A549 (cell line): ENCODE measurements at regions not wholly inside any gene's neighbourhood (a gene's known extent, or its start where the extent isn't known, plus 50 kb on each side); places are given as distances from the start of the nearest gene placed in this dataset.

Source experiments
- ATAC-seq, 2 experiments: fragments of 200-7000 bp in 1 of 2; fragments of >200 bp in 1 of 2; cut with Nextera tagmentation in 1 of 2; cut with Tn5 transposase in 1 of 2; 3 replicates each; pipeline versions ENCODE4 v1.8.0 to v1.9.1; 2018 to 2020; ENCODE audit warnings: mild to moderate bottlenecking in 1 of 2, moderate library complexity in 1 of 2
- CTCF ChIA-PET: fragments of 300-600 bp; sonication (Branson Sonifier 250); formaldehyde crosslinking; extraction: SDS; loops from one replicate; lab custom pipeline; 2021; ENCODE audit warnings: antibody characterized with exemption, inconsistent platforms; lab: Yijun Ruan, JAX
- POLR2A ChIA-PET: fragments of 350-600 bp; formaldehyde crosslinking; extraction: SDS; loops from one replicate; lab custom pipeline; 2021; ENCODE audit warnings: antibody characterized with exemption, inconsistent platforms; lab: Yijun Ruan, JAX
- DNase-seq, 2 experiments: peaks; one replicate each; pipeline versions ENCODE4 v3.0.0 to v3.0.0-alpha.2; 2011 to 2016; ENCODE audit warnings: low read depth in 1 of 2, low spot score in 1 of 2
- FAIRE-seq: peaks from 2 replicates; lab custom pipeline; 2011; peaks lifted over from hg19 to GRCh38; lab: Jason Lieb, UNC
- H3K27ac ChIP-seq, 2 experiments: fragments of >200 bp; sonication (Bioruptor Twin); formaldehyde crosslinking; 3 replicates each; pipeline ENCODE4 v1.5.1; 2016 to 2017
- H3K4me1 ChIP-seq: fragments of >200 bp; sonication (Bioruptor Twin); formaldehyde crosslinking; 3 replicates; pipeline ENCODE4 v1.6.1; 2016
- H3K4me2 ChIP-seq: fragments of >200 bp; sonication (Bioruptor Twin); formaldehyde crosslinking; 3 replicates; pipeline ENCODE4 v1.6.1; 2016
- H3K4me3 ChIP-seq: fragments of >200 bp; sonication (Bioruptor Twin); formaldehyde crosslinking; 3 replicates; pipeline ENCODE4 v1.5.1; 2016
- H3K9me3 ChIP-seq: fragments of >200 bp; sonication (Bioruptor Twin); formaldehyde crosslinking; 3 replicates; pipeline ENCODE4 v1.6.1; 2016
- BHLHE40 ChIP-seq: IDR thresholded peaks from 2 replicates; pipeline ENCODE4 v1.6.1; 2012; ENCODE audit warnings: low read depth, low read length, inconsistent platforms
- CEBPB ChIP-seq, 2 experiments: fragments of >200 bp in 1 of 2; sonication (Bioruptor Twin) in 1 of 2; formaldehyde crosslinking in 1 of 2; IDR thresholded peaks; 2 replicates each; pipeline ENCODE4 v1.6.1; 2012 to 2016
- CHD2 ChIP-seq: fragments of 150-350 bp; IDR thresholded peaks from 2 replicates; pipeline ENCODE4 v1.6.1; 2014; ENCODE audit warnings: low read length; ENCODE audit not compliant: partially characterized antibody
- CTCF ChIP-seq: fragments of >200 bp; sonication (Bioruptor Twin); formaldehyde crosslinking; IDR thresholded peaks from 3 replicates; pipeline ENCODE4 v1.5.1; 2016
- EHF ChIP-seq: fragments of 250-450 bp; sonication (Bioruptor Pico); IDR thresholded peaks from 2 replicates; pipeline ENCODE4 v1.5.0; 2020; ENCODE audit warnings: mild to moderate bottlenecking
- EHMT2 ChIP-seq: fragments of 200-600 bp; sonication (generic); IDR thresholded peaks from 2 replicates; pipeline ENCODE4 v1.6.1; 2016; ENCODE audit warnings: antibody characterized with exemption, low read depth, mild to moderate bottlenecking, moderate library complexity
- ELK1 ChIP-seq: fragments of 150-350 bp; IDR thresholded peaks from 2 replicates; pipeline ENCODE4 v1.6.1; 2014; ENCODE audit warnings: low read depth, mild to moderate bottlenecking, low read length
- EP300 ChIP-seq, 2 experiments: fragments of >200 bp; sonication (Bioruptor Twin); formaldehyde crosslinking; IDR thresholded peaks; 2 replicates in 1 of 2; 3 replicates in 1 of 2; pipeline ENCODE4 v1.6.1; 2016 to 2017
- FOSL2 ChIP-seq, 2 experiments: fragments of 450-650 bp in 1 of 2; fragments of >200 bp in 1 of 2; sonication (Bioruptor Twin) in 1 of 2; formaldehyde crosslinking; IDR thresholded peaks; 2 replicates each; pipeline versions ENCODE4 v1.5.0 to v1.6.1; 2016 to 2020; ENCODE audit warnings: mild to moderate bottlenecking in 1 of 2, moderate library complexity in 1 of 2
- FOXS1 ChIP-seq: fragments of 250-450 bp; sonication (Bioruptor Pico); IDR thresholded peaks from 2 replicates; pipeline ENCODE4 v1.5.0; 2020; ENCODE audit warnings: mild to moderate bottlenecking, moderate library complexity
- HDAC2 ChIP-seq: fragments of 200-600 bp; sonication (generic); IDR thresholded peaks from 2 replicates; pipeline ENCODE4 v1.6.1; 2016
- HMGXB4 ChIP-seq: fragments of 250-450 bp; sonication (Bioruptor Pico); IDR thresholded peaks from 2 replicates; pipeline ENCODE4 v1.5.0; 2021; ENCODE audit warnings: mild to moderate bottlenecking, moderate library complexity, borderline replicate concordance
- HOXA7 ChIP-seq: fragments of 250-450 bp; sonication (Bioruptor Pico); IDR thresholded peaks from 2 replicates; pipeline ENCODE4 v1.5.0; 2020; ENCODE audit warnings: mild to moderate bottlenecking, moderate library complexity
- JUN ChIP-seq, 2 experiments: fragments of >200 bp; sonication (Bioruptor Twin); formaldehyde crosslinking; IDR thresholded peaks; 2 replicates in 1 of 2; 3 replicates in 1 of 2; pipeline ENCODE4 v1.6.1; 2016 to 2017
- KDM1A ChIP-seq: fragments of 200-600 bp; sonication (generic); IDR thresholded peaks from 2 replicates; pipeline ENCODE4 v1.6.1; 2016; ENCODE audit warnings: low read depth, mild to moderate bottlenecking
- MAFK ChIP-seq: fragments of 450-650 bp; IDR thresholded peaks from 2 replicates; pipeline ENCODE4 v1.6.1; 2014; ENCODE audit not compliant: partially characterized antibody
- MAX ChIP-seq: IDR thresholded peaks from 2 replicates; pipeline ENCODE4 v1.6.1; 2012
- MYC ChIP-seq: IDR thresholded peaks from 2 replicates; pipeline ENCODE4 v1.6.1; 2012; ENCODE audit warnings: mild to moderate bottlenecking, inconsistent platforms, low read length, improper control_type of control experiment, borderline replicate concordance
- NR3C1 ChIP-seq: fragments of >200 bp; sonication (Bioruptor Twin); formaldehyde crosslinking; IDR thresholded peaks from 3 replicates; pipeline ENCODE4 v1.6.1; 2017
- POLR2AphosphoS2 ChIP-seq: conservative IDR thresholded peaks from 2 replicates; pipeline ENCODE4 v1.6.1; 2012; ENCODE audit warnings: low read length, improper control_type of control experiment, inconsistent platforms
- RARB ChIP-seq: fragments of 250-450 bp; sonication (Bioruptor Pico); IDR thresholded peaks from 2 replicates; pipeline ENCODE4 v1.8.0; 2021; ENCODE audit warnings: mild to moderate bottlenecking, moderate library complexity
- RNF2 ChIP-seq: fragments of 200-600 bp; sonication (generic); IDR thresholded peaks from 2 replicates; pipeline ENCODE4 v1.6.1; 2016; ENCODE audit warnings: low read depth, mild to moderate bottlenecking, antibody characterized with exemption, moderate library complexity, borderline replicate concordance
- SREBF2 ChIP-seq: fragments of 450-650 bp; IDR thresholded peaks from 2 replicates; pipeline ENCODE4 v1.6.1; 2014; ENCODE audit warnings: mild to moderate bottlenecking, moderate library complexity
- TFCP2L1 ChIP-seq: fragments of 250-450 bp; sonication (Bioruptor Pico); IDR thresholded peaks from 2 replicates; pipeline ENCODE4 v1.5.0; 2021; ENCODE audit warnings: mild to moderate bottlenecking
- TP53 ChIP-seq: fragments of 250-450 bp; sonication (Bioruptor Pico); IDR thresholded peaks from 2 replicates; pipeline ENCODE4 v1.5.0; 2021; ENCODE audit warnings: mild to moderate bottlenecking, moderate library complexity
- ZFP36 ChIP-seq: fragments of 450-650 bp; IDR thresholded peaks from 2 replicates; pipeline ENCODE4 v1.6.1; 2014; ENCODE audit warnings: borderline replicate concordance; ENCODE audit not compliant: partially characterized antibody
- ZSCAN20 ChIP-seq: fragments of 250-450 bp; sonication (Bioruptor Pico); IDR thresholded peaks from 2 replicates; pipeline ENCODE4 v1.8.0; 2022; ENCODE audit warnings: mild to moderate bottlenecking, moderate library complexity
- WGBS: methylation state at CpG from one replicate; pipeline ENCODE4 v1.1.6; 2017; ENCODE audit errors: missing lambda C conversion rate; 5-methylcytosine and 5-hydroxymethylcytosine counted together
- TF ChIP-seq, protein P1 (sequence below): fragments of >200 bp; sonication (Bioruptor Twin); formaldehyde crosslinking; IDR thresholded peaks from 3 replicates; pipeline ENCODE4 v1.6.1; 2016
- TF ChIP-seq, protein P2 (sequence below): fragments of >200 bp; sonication (Bioruptor Twin); formaldehyde crosslinking; IDR thresholded peaks from 2 replicates; pipeline ENCODE4 v1.6.1; 2016
- TF ChIP-seq, protein P3 (sequence below): IDR thresholded peaks from 2 replicates; pipeline ENCODE4 v1.6.1; 2012; ENCODE audit warnings: low read depth, borderline replicate concordance

- Histone ChIP-seq H3K9me3 (no peaks in the 10 kb centered on the region), H3K4me1 (no peaks in the 10 kb centered on the region), H3K4me2 (no peak overlapping the region)
- DNase-seq: no peak
- no peak for FAIRE-seq
- no peak for ATAC-seq
- no peak for TF ChIP-seq HMGXB4
- no peak for TF ChIP-seq JUN (IDR thresholded peaks at IDR 0.05)
- no peak for TF ChIP-seq TFCP2L1 (CRISPR knock-in tag)
- TF ChIP-seq, protein P1, sequence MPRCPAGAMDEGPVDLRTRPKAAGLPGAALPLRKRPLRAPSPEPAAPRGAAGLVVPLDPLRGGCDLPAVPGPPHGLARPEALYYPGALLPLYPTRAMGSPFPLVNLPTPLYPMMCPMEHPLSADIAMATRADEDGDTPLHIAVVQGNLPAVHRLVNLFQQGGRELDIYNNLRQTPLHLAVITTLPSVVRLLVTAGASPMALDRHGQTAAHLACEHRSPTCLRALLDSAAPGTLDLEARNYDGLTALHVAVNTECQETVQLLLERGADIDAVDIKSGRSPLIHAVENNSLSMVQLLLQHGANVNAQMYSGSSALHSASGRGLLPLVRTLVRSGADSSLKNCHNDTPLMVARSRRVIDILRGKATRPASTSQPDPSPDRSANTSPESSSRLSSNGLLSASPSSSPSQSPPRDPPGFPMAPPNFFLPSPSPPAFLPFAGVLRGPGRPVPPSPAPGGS: no peak
- TF ChIP-seq ZFP36: no peak
- no peak for TF ChIP-seq ZSCAN20
- TF ChIP-seq NR3C1: no peak
- no peak for TF ChIP-seq EHMT2
- no peak for TF ChIP-seq SREBF2
- no peak for TF ChIP-seq KDM1A
- no peak for TF ChIP-seq TP53 (CRISPR knock-in tag)
- no peak for TF ChIP-seq EP300 (IDR thresholded peaks at IDR 0.05)
- TF ChIP-seq HOXA7 (CRISPR knock-in tag): no peak
- TF ChIP-seq MYC: no peak
- no peak for TF ChIP-seq MAX
- TF ChIP-seq ELK1: no peak
- no peak for TF ChIP-seq MAFK
- no peak for TF ChIP-seq RARB (CRISPR knock-in tag)
- no peak for TF ChIP-seq CHD2
- no peak for TF ChIP-seq HDAC2
- TF ChIP-seq, all 56 proteins: peak for 0
- H3K4me3 ChIP-seq: no peak overlapping the region
- 51% methylated on average over 2 of the region's 2 CpGs for WGBS
- CTCF ChIA-PET: no interaction called here
- H3K27ac ChIP-seq: no peak overlapping the region
- POLR2A ChIA-PET: no interaction called here
Measured at GRCh38 chr2:183490914-183491313, 366.7 kb downstream of the NUP35 start.

DNA sequence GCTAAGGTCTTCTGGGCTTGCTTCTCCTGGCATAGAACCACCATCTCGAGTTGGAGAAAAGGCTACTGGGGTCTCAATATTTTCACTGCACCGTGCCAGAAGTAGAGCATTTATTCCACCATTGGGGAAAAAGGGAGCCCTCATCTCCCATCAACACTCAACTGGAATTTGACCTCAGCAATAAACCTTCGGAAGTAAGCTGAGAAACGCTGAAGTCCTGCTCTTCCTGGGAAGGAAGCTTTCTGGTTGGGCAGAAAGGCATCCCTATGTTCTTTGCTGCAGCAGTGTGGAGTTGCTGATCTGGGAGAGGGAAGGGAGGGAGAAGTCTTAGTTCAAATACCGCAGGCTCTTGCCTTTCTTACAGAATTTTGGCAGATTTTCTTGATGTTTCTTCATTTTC, 368.8 kb downstream of the NUP35 start:
- no peak for TF ChIP-seq FOSL2 (IDR thresholded peaks at IDR 0.05)
- no peak for TF ChIP-seq FOSL2 (CRISPR knock-in tag; IDR thresholded peaks at IDR 0.05)
- TF ChIP-seq, protein P2, sequence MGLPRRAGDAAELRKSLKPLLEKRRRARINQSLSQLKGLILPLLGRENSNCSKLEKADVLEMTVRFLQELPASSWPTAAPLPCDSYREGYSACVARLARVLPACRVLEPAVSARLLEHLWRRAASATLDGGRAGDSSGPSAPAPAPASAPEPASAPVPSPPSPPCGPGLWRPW: no peak
- TF ChIP-seq POLR2AphosphoS2: no peak
- TF ChIP-seq CTCF: no peak
- TF ChIP-seq BHLHE40: no peak
- TF ChIP-seq, protein P3, sequence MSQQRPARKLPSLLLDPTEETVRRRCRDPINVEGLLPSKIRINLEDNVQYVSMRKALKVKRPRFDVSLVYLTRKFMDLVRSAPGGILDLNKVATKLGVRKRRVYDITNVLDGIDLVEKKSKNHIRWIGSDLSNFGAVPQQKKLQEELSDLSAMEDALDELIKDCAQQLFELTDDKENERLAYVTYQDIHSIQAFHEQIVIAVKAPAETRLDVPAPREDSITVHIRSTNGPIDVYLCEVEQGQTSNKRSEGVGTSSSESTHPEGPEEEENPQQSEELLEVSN: no peak
- TF ChIP-seq FOXS1 (CRISPR knock-in tag): no peak
- TF ChIP-seq EHF (CRISPR knock-in tag): no peak
- no peak for TF ChIP-seq CEBPB (IDR thresholded peaks at IDR 0.05)
- no peak for TF ChIP-seq EP300 (IDR thresholded peaks at IDR 0.05)
- no peak for TF ChIP-seq RNF2
- no peak for TF ChIP-seq HDAC2
- Histone ChIP-seq H3K4me3 (no peak overlapping the region), H3K4me1 (no peaks in the 10 kb centered on the region), H3K9me3 (no peaks in the 10 kb centered on the region), H3K4me2 (no peak overlapping the region), H3K27ac (no peak overlapping the region)
- ATAC-seq: no peak
- 33% methylated on average over 5 of the region's 5 CpGs for WGBS
- CTCF ChIA-PET: no interaction called here
- no peak for DNase-seq
- POLR2A ChIA-PET: no interaction called here
- no peak for FAIRE-seq
